Sigmoid colon (tissue), 3 donors: ENCODE measurements at regions not wholly inside any gene's neighbourhood (a gene's known extent, or its start where the extent isn't known, plus 50 kb on each side); places are given as distances from the start of the nearest gene placed in this dataset.

Experiments
- CTCF ChIP-seq, 4 experiments: fragments of 450-650 bp in 3 of 4; fragments of 200-600 bp in 1 of 4; IDR thresholded peaks; one replicate each; pipeline ENCODE4 v1.5.1; 2016 to 2019; ENCODE audit warnings: antibody characterized with exemption in 4 of 4, mild to moderate bottlenecking in 3 of 4, moderate library complexity in 2 of 4
- POLR2A ChIP-seq, 2 donors: fragments of 450-650 bp; IDR thresholded peaks; one replicate each; pipeline ENCODE4 v1.6.1; 2016; ENCODE audit warnings: antibody characterized with exemption in 2 of 2, mild to moderate bottlenecking in 2 of 2, moderate library complexity in 2 of 2

DNA sequence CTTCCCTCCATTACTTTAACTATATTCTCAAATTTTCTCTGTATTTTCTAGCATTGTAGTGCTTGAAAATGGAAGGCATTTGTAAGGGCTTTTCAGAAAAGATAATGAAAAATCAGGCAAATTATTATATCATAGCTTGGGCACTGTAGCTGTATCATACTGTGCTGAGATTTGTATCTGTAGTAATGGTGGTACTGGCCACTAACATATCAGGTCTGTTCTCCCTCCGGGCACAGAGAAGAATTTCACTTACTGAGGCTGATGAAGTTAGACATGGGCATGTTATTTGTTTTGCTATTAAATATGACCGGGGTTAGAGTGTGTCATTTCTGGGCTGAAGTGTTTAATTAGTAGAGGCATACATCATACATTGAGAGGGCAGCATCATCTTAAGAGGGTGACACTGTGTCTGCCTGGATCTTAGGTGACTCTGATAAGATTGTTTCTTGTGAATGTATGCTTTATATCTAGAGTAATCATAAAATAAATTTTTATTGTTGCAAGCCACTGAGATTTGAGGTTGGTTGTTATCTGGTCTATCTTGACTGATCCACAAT lies 1395.9 kb downstream of the EPHA7 start:
- no peak for TF ChIP-seq CTCF (IDR thresholded peaks at IDR 0.05)
- no peak for TF ChIP-seq POLR2A (IDR thresholded peaks at IDR 0.05)
